ENCODE measurements at regions not wholly inside any gene's neighbourhood (a gene's known extent, or its start where the extent isn't known, plus 50 kb on each side); places are given as distances from the start of the nearest gene placed in this dataset.

DNA sequence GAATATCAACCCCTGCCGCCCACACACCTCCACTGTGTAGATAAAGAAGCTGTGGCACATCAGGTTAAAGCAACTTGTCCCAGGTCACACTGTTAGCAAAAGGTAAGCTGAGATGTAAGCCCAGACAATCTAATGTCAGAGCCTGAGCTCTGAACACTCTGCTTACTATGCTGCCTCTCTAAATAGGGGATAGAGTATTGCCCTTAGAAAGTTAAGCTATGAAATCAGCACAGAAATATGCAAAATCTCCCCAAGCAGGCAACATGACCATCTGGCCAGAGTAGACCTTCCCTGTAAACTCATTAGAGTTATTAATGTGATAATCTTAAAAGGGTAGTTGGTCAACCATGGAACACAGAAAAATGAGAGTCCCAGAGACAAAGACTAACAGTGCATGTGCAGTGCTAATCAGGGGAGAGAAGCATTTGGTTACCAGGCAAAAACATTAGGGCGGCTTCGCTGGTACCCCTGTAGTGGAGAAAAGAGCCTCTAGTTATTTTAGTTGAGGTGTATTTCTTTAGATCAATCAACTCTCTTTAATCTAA, 171.0 kb downstream of the BTG1 start:
- Histone ChIP-seq H3K4me3 (ENCODE audit: low read length) (no peak overlapping the region), H3K27me3 (ENCODE audit: control insufficient read depth, insufficient read depth, low read length) (no peaks in the 10 kb centered on the region), H3K36me3 (ENCODE audit: control insufficient read depth, low read depth, low read length) (no peaks in the 10 kb centered on the region), H3K27ac (ENCODE audit: low read length) (no peak overlapping the region), H3K9ac (ENCODE audit: low read length) (no peak overlapping the region), H3K4me1 (ENCODE audit: control insufficient read depth, low read depth, low read length) (no peaks in the 10 kb centered on the region), H3K9me3 (ENCODE audit: control insufficient read depth, low read depth, low read length) (no peaks in the 10 kb centered on the region)

DNA sequence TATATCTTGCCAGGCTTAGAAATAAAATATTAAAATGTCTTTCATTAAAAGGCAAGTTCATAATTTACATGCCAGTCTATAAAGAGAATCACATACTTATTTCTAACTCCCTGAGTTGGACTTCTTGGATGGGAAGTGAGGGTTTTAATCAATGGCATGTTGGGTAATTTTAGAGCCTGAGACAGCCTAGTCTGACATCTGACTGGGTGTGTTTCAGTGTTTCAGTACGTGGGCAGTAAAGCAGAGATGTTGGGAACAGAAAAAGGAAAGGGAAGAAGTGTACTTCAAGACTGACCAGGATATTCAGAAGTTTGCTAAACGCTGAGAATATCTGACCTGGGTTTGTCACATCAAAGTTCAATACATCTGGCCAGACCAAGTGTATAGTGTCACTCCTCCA, 171.8 kb downstream of the BTG1 start:
- H3K36me3 ChIP-seq (ENCODE audit: control insufficient read depth, low read depth, low read length) = no peaks in the 10 kb centered on the region
- no peak overlapping the region for H3K4me3 ChIP-seq (ENCODE audit: low read length)
- H3K9me3 ChIP-seq (ENCODE audit: control insufficient read depth, low read depth, low read length) = no peaks in the 10 kb centered on the region
- H3K9ac ChIP-seq (ENCODE audit: low read length) = no peak overlapping the region
- H3K27ac ChIP-seq (ENCODE audit: low read length) = no peak overlapping the region
- H3K4me1 ChIP-seq (ENCODE audit: control insufficient read depth, low read depth, low read length) = no peaks in the 10 kb centered on the region
- H3K27me3 ChIP-seq (ENCODE audit: control insufficient read depth, insufficient read depth, low read length) = no peaks in the 10 kb centered on the region

DNA sequence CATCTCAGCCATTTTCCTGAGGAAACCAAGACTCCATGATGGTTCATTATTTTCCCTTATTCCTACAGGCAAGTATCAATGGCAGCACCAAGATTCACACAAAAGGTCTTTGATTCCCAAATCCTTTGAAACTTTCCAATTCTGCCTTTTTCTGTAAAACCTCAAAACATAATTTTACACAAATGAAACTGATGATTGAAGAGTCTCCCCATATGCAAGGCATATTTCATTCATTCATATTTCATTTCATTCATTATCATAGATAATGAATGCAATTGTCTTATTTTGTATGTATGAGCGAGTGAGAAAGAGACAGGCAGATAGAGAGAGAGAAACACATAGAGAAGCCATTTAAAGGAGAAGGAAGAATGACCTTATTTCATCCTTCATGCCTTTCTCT, 172.8 kb downstream of the BTG1 start:
- H3K4me1 ChIP-seq (ENCODE audit: control insufficient read depth, low read depth, low read length) = no peaks in the 10 kb centered on the region
- H3K9me3 ChIP-seq (ENCODE audit: control insufficient read depth, low read depth, low read length) = no peaks in the 10 kb centered on the region
- H3K36me3 ChIP-seq (ENCODE audit: control insufficient read depth, low read depth, low read length) = no peaks in the 10 kb centered on the region
- H3K4me3 ChIP-seq (ENCODE audit: low read length) = no peak overlapping the region
- no peak overlapping the region for H3K27ac ChIP-seq (ENCODE audit: low read length)
- H3K9ac ChIP-seq (ENCODE audit: low read length) = no peak overlapping the region
- H3K27me3 ChIP-seq (ENCODE audit: control insufficient read depth, insufficient read depth, low read length) = no peaks in the 10 kb centered on the region

DNA sequence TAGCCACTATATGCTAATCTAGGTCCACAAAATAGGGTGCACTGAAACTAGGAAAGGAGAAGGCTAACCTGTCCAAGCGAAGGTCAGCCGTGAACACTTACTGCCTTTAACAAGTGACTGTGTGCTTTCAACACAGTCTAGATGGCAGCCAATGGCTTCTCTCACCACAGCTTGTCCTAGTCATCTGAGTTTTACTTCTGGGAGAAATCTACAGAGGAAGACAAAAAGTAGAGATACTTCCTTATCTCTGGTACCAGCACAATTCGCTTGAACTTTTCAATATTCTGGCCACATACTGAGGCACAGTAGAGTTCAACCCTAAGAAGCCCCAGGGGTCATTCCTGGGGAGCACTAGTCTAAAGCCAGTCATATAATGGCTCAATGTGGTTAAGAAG, 176.9 kb downstream of the BTG1 start:
- Histone ChIP-seq H3K9ac (ENCODE audit: low read length) (no peak overlapping the region), H3K27me3 (ENCODE audit: control insufficient read depth, insufficient read depth, low read length) (no peaks in the 10 kb centered on the region), H3K36me3 (ENCODE audit: control insufficient read depth, low read depth, low read length) (no peaks in the 10 kb centered on the region), H3K27ac (ENCODE audit: low read length) (no peak overlapping the region), H3K9me3 (ENCODE audit: control insufficient read depth, low read depth, low read length) (no peaks in the 10 kb centered on the region), H3K4me1 (ENCODE audit: control insufficient read depth, low read depth, low read length) (no peaks in the 10 kb centered on the region), H3K4me3 (ENCODE audit: low read length) (no peak overlapping the region)

DNA sequence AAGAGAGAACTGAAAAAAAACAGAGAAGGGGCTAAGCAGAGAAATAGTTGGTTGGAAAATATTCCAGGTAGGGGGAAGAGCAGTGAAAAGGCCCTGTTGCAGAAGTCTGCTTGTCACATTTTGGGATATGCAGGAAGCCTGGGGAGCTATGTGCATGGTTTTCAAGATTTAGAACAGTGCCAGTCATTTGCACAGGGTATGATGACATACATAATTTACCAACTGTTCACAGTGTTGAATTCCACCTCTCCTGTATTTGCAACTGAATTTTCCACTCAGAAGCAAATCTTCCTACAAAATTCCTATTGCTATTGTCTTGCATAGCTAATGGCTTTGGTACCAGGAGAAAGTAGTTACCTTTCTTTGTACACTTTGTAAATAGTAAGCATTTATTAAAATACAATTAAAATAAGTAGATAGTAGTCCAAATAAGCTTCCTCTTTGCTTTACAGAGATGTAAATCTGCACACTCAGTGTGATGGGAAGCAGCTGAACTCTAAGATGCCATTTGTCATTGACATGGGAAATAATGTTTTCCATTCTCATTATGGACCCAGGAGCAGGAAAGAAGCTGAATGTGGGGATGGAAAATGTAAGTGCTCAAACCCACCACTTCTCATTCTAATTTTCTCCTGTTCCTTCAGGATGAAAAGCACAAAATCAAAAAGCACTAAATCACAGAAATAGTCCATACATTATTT, 177.4 kb downstream of the BTG1 start:
- no peaks in the 10 kb centered on the region for H3K9me3 ChIP-seq (ENCODE audit: control insufficient read depth, low read depth, low read length)
- no peak overlapping the region for H3K4me3 ChIP-seq (ENCODE audit: low read length)
- no peaks in the 10 kb centered on the region for H3K4me1 ChIP-seq (ENCODE audit: control insufficient read depth, low read depth, low read length)
- H3K27me3 ChIP-seq (ENCODE audit: control insufficient read depth, insufficient read depth, low read length) = no peaks in the 10 kb centered on the region
- H3K27ac ChIP-seq (ENCODE audit: low read length) = no peak overlapping the region
- H3K9ac ChIP-seq (ENCODE audit: low read length) = no peak overlapping the region
- H3K36me3 ChIP-seq (ENCODE audit: control insufficient read depth, low read depth, low read length) = no peaks in the 10 kb centered on the region

DNA sequence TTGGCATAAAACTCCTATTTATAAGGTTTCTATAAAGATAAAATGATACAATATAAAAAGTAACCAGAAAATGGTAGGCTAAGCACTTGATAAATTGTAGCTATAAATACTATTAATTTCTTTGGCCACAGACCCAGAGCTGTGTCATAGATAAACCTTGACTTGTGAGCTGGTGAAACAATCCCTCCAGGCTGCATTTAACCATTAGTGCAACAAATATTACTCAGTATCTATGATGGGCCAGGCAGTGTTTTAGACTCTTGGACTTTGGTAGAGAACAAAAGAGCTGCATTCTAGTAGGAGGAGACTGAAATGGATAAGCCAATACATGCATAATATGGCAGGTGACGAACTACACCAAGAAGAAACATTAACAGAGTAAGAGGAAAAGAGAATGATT, 178.1 kb downstream of the BTG1 start:
- H3K4me1 ChIP-seq (ENCODE audit: control insufficient read depth, low read depth, low read length) = no peaks in the 10 kb centered on the region
- H3K4me3 ChIP-seq (ENCODE audit: low read length) = no peak overlapping the region
- H3K9me3 ChIP-seq (ENCODE audit: control insufficient read depth, low read depth, low read length) = no peaks in the 10 kb centered on the region
- no peak overlapping the region for H3K9ac ChIP-seq (ENCODE audit: low read length)
- H3K27me3 ChIP-seq (ENCODE audit: control insufficient read depth, insufficient read depth, low read length) = no peaks in the 10 kb centered on the region
- no peak overlapping the region for H3K27ac ChIP-seq (ENCODE audit: low read length)
- H3K36me3 ChIP-seq (ENCODE audit: control insufficient read depth, low read depth, low read length) = no peaks in the 10 kb centered on the region

DNA sequence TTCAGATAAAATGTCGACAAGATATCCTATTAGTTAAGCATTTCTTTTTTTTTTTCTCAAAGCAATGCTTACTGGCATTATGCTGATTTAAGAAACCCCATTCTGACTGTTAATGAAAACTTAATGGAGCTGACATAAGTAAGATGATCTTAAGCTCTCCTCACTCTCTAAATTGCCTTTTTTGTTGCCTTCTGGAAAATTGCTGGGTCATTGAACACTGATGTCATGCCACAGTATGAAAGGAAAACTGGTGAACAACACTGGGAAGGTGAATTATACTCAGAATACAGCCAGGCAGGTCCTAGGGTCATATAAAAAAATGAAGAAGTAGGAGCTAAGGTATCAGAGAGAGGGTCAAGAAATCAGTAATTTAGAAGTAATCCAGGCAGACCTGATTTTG, 179.9 kb downstream of the BTG1 start:
- no peak overlapping the region for H3K27ac ChIP-seq (ENCODE audit: low read length)
- H3K9me3 ChIP-seq (ENCODE audit: control insufficient read depth, low read depth, low read length) = no peaks in the 10 kb centered on the region
- no peaks in the 10 kb centered on the region for H3K4me1 ChIP-seq (ENCODE audit: control insufficient read depth, low read depth, low read length)
- H3K27me3 ChIP-seq (ENCODE audit: control insufficient read depth, insufficient read depth, low read length) = no peaks in the 10 kb centered on the region
- H3K4me3 ChIP-seq (ENCODE audit: low read length) = no peak overlapping the region
- no peak overlapping the region for H3K9ac ChIP-seq (ENCODE audit: low read length)
- H3K36me3 ChIP-seq (ENCODE audit: control insufficient read depth, low read depth, low read length) = no peaks in the 10 kb centered on the region

DNA sequence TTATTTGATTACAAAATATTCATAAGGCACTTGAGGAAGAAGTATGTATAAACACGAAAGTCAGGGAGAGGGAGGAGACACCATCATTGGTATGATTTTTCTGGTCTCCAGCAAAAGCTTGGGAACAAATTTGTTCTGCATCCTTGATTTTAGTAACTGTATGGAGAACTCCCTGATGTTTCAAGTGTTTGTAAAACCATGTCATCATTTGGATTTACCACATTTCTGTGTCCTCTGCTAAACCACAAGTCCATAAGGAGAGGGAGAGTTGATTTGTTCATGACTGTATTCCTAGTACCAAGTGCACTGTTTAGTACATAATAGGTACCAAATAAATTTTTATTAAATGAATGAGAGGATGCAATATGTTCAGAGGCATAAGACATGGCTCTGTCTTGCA, 181.1 kb downstream of the BTG1 start:
- no peaks in the 10 kb centered on the region for H3K27me3 ChIP-seq (ENCODE audit: control insufficient read depth, insufficient read depth, low read length)
- no peaks in the 10 kb centered on the region for H3K36me3 ChIP-seq (ENCODE audit: control insufficient read depth, low read depth, low read length)
- H3K9ac ChIP-seq (ENCODE audit: low read length) = no peak overlapping the region
- H3K9me3 ChIP-seq (ENCODE audit: control insufficient read depth, low read depth, low read length) = no peaks in the 10 kb centered on the region
- H3K4me1 ChIP-seq (ENCODE audit: control insufficient read depth, low read depth, low read length) = no peaks in the 10 kb centered on the region
- H3K4me3 ChIP-seq (ENCODE audit: low read length) = no peak overlapping the region
- H3K27ac ChIP-seq (ENCODE audit: low read length) = no peak overlapping the region

DNA sequence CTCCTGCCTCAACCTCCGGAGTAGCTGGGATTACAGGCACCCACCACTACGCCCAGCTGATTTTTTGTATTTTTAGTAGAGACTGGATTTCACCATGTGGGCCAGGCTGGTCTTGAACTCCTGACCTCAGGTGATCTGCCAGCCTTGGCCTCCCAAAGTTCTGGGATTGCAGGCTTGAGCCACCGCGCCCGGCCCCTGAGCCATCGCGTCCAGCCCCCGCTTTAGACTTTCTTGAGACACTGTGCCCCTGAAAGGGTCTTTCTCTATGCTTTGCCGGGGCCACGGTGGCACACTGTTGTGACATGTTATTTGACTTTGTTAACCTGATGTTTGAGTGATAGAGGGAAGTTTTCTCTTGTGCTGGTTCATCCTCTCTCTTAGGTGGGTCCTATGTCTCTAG, 186.4 kb downstream of the BTG1 start:
- H3K9ac ChIP-seq (ENCODE audit: low read length) = no peak overlapping the region
- no peaks in the 10 kb centered on the region for H3K36me3 ChIP-seq (ENCODE audit: control insufficient read depth, low read depth, low read length)
- H3K4me3 ChIP-seq (ENCODE audit: low read length) = no peak overlapping the region
- no peak overlapping the region for H3K27ac ChIP-seq (ENCODE audit: low read length)
- no peaks in the 10 kb centered on the region for H3K27me3 ChIP-seq (ENCODE audit: control insufficient read depth, insufficient read depth, low read length)
- no peaks in the 10 kb centered on the region for H3K4me1 ChIP-seq (ENCODE audit: control insufficient read depth, low read depth, low read length)
- H3K9me3 ChIP-seq (ENCODE audit: control insufficient read depth, low read depth, low read length) = no peaks in the 10 kb centered on the region

DNA sequence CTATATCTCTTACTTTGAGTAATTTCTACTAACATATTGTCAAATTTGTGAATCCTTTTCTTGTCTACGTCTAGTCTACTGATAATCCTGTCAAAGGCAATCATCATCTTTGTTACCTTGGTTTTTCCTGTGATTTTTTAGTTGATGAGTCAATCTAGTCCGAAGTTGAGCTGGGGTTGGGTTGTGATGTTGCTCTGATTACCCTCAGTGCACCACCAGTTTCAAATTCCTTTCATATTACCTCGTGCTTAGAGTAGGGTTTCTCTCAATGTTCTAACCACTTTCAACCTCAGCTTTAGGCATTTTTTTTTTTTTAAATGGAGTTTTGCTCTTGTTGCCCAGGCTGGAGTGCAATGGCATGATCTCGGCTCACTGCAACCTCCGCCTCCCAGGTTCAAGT, 186.8 kb downstream of the BTG1 start:
- Histone ChIP-seq H3K4me3 (ENCODE audit: low read length) (no peak overlapping the region), H3K4me1 (ENCODE audit: control insufficient read depth, low read depth, low read length) (no peaks in the 10 kb centered on the region), H3K27ac (ENCODE audit: low read length) (no peak overlapping the region), H3K9ac (ENCODE audit: low read length) (no peak overlapping the region), H3K36me3 (ENCODE audit: control insufficient read depth, low read depth, low read length) (no peaks in the 10 kb centered on the region), H3K9me3 (ENCODE audit: control insufficient read depth, low read depth, low read length) (no peaks in the 10 kb centered on the region), H3K27me3 (ENCODE audit: control insufficient read depth, insufficient read depth, low read length) (no peaks in the 10 kb centered on the region)

DNA sequence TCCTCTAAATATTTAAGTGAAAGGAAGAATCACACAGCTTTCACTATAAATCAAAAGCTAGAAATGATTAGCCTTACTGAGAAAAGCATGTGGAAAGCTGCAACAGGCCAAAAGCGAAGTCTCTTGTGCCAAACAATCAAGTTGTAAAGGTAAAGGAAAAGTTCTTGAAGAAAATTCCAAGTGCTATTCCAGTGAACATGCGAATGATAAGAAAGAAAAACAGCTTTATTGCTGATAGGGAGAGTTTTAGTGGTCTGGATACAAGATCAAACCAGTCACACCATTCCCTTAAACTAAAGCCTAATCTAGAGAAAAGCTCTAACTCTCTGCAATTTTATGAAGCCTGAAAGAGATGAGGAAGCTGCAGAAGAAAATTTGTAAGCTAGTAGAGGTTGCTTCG, 190.9 kb downstream of the BTG1 start:
- Histone ChIP-seq H3K4me1 (ENCODE audit: control insufficient read depth, low read depth, low read length) (no peaks in the 10 kb centered on the region), H3K4me3 (ENCODE audit: low read length) (no peak overlapping the region), H3K9me3 (ENCODE audit: control insufficient read depth, low read depth, low read length) (no peaks in the 10 kb centered on the region), H3K36me3 (ENCODE audit: control insufficient read depth, low read depth, low read length) (no peaks in the 10 kb centered on the region), H3K27ac (ENCODE audit: low read length) (no peak overlapping the region), H3K9ac (ENCODE audit: low read length) (no peak overlapping the region), H3K27me3 (ENCODE audit: control insufficient read depth, insufficient read depth, low read length) (no peaks in the 10 kb centered on the region)

DNA sequence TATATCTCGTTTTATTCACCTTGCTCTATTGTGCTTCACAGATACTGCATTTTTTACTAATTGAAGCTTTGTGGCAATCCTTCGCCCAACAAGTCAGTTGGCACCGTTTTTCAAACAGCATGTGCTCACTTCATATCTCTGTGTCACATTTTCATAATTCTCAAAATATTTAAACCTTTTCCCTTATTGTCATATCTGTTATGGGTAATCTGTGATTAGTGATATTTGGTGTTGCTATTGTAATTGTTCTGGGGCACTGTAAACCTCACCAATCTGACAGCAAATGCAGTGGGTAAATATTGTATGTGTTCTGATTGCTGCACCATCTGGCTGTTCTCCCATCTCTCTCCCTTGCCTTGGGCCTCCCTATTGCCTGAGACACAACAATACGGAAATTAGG, 191.3 kb downstream of the BTG1 start:
- Histone ChIP-seq H3K9me3 (ENCODE audit: control insufficient read depth, low read depth, low read length) (no peaks in the 10 kb centered on the region), H3K27ac (ENCODE audit: low read length) (no peak overlapping the region), H3K27me3 (ENCODE audit: control insufficient read depth, insufficient read depth, low read length) (no peaks in the 10 kb centered on the region), H3K9ac (ENCODE audit: low read length) (no peak overlapping the region), H3K4me1 (ENCODE audit: control insufficient read depth, low read depth, low read length) (no peaks in the 10 kb centered on the region), H3K4me3 (ENCODE audit: low read length) (no peak overlapping the region), H3K36me3 (ENCODE audit: control insufficient read depth, low read depth, low read length) (no peaks in the 10 kb centered on the region)
